ENCODE measurements at regions not wholly inside any gene's neighbourhood (a gene's known extent, or its start where the extent isn't known, plus 50 kb on each side); places are given as distances from the start of the nearest gene placed in this dataset.

DNA sequence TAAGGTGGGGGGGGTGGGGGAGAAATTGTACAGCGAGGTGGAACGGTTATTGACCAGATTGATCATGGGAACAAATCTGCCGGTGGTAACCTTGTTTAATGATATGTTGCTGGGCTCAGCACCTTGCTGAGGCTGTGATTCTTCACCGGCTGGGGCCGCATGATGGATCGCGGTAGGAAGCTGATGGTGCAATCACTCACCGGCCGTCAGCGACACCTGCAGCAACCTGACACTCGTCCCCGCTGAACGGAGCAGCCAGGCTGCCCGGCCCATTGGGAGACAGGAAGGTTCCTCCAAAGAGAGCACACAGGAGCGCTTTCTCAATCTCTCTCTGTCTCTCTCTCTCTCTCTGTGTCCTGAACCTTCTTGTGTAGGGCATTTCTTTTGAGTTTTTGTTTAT, 128.5 kb upstream of the RRP15 start (continued):
- TF ChIP-seq, protein P1, sequence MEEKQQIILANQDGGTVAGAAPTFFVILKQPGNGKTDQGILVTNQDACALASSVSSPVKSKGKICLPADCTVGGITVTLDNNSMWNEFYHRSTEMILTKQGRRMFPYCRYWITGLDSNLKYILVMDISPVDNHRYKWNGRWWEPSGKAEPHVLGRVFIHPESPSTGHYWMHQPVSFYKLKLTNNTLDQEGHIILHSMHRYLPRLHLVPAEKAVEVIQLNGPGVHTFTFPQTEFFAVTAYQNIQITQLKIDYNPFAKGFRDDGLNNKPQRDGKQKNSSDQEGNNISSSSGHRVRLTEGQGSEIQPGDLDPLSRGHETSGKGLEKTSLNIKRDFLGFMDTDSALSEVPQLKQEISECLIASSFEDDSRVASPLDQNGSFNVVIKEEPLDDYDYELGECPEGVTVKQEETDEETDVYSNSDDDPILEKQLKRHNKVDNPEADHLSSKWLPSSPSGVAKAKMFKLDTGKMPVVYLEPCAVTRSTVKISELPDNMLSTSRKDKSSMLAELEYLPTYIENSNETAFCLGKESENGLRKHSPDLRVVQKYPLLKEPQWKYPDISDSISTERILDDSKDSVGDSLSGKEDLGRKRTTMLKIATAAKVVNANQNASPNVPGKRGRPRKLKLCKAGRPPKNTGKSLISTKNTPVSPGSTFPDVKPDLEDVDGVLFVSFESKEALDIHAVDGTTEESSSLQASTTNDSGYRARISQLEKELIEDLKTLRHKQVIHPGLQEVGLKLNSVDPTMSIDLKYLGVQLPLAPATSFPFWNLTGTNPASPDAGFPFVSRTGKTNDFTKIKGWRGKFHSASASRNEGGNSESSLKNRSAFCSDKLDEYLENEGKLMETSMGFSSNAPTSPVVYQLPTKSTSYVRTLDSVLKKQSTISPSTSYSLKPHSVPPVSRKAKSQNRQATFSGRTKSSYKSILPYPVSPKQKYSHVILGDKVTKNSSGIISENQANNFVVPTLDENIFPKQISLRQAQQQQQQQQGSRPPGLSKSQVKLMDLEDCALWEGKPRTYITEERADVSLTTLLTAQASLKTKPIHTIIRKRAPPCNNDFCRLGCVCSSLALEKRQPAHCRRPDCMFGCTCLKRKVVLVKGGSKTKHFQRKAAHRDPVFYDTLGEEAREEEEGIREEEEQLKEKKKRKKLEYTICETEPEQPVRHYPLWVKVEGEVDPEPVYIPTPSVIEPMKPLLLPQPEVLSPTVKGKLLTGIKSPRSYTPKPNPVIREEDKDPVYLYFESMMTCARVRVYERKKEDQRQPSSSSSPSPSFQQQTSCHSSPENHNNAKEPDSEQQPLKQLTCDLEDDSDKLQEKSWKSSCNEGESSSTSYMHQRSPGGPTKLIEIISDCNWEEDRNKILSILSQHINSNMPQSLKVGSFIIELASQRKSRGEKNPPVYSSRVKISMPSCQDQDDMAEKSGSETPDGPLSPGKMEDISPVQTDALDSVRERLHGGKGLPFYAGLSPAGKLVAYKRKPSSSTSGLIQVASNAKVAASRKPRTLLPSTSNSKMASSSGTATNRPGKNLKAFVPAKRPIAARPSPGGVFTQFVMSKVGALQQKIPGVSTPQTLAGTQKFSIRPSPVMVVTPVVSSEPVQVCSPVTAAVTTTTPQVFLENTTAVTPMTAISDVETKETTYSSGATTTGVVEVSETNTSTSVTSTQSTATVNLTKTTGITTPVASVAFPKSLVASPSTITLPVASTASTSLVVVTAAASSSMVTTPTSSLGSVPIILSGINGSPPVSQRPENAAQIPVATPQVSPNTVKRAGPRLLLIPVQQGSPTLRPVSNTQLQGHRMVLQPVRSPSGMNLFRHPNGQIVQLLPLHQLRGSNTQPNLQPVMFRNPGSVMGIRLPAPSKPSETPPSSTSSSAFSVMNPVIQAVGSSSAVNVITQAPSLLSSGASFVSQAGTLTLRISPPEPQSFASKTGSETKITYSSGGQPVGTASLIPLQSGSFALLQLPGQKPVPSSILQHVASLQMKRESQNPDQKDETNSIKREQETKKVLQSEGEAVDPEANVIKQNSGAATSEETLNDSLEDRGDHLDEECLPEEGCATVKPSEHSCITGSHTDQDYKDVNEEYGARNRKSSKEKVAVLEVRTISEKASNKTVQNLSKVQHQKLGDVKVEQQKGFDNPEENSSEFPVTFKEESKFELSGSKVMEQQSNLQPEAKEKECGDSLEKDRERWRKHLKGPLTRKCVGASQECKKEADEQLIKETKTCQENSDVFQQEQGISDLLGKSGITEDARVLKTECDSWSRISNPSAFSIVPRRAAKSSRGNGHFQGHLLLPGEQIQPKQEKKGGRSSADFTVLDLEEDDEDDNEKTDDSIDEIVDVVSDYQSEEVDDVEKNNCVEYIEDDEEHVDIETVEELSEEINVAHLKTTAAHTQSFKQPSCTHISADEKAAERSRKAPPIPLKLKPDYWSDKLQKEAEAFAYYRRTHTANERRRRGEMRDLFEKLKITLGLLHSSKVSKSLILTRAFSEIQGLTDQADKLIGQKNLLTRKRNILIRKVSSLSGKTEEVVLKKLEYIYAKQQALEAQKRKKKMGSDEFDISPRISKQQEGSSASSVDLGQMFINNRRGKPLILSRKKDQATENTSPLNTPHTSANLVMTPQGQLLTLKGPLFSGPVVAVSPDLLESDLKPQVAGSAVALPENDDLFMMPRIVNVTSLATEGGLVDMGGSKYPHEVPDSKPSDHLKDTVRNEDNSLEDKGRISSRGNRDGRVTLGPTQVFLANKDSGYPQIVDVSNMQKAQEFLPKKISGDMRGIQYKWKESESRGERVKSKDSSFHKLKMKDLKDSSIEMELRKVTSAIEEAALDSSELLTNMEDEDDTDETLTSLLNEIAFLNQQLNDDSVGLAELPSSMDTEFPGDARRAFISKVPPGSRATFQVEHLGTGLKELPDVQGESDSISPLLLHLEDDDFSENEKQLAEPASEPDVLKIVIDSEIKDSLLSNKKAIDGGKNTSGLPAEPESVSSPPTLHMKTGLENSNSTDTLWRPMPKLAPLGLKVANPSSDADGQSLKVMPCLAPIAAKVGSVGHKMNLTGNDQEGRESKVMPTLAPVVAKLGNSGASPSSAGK (IDR thresholded peaks at IDR 0.05), result no peak
- no peak for TF ChIP-seq BCL6 (CRISPR knock-in tag; IDR thresholded peaks at IDR 0.05)
- no peak for TF ChIP-seq FOXA1 (IDR thresholded peaks at IDR 0.05; ENCODE audit: borderline replicate concordance)

Measured in K562 (cell line).